ENCODE measurements at regions not wholly inside any gene's neighbourhood (a gene's known extent, or its start where the extent isn't known, plus 50 kb on each side); places are given as distances from the start of the nearest gene placed in this dataset.

- TF ChIP-seq CTCF (IDR thresholded peaks at IDR 0.05; ENCODE audit: borderline replicate concordance, extremely low read depth, low read length, poor library complexity, severe bottlenecking) (no peak), EZH2 (IDR thresholded peaks at IDR 0.05; ENCODE audit: borderline replicate concordance, low read depth, low read length, severe bottlenecking) (no peak)
Measured at GRCh38 chr22:23438216-23438615, 141.9 kb downstream of the IGLL1 start.

Measured in DND-41 (cell line).